Right ventricle myocardium inferior (tissue), 1 donor: ENCODE measurements at regions not wholly inside any gene's neighbourhood (a gene's known extent, or its start where the extent isn't known, plus 50 kb on each side); places are given as distances from the start of the nearest gene placed in this dataset.
"Not testable (repeated sequence)": the region's sequence is repeated elsewhere in the genome, so short reads cannot be mapped to it uniquely, and the experiment has no call there.

Experiments
- ATAC-seq: fragments of 200-7000 bp; cut with Tn5 transposase; one replicate; pipeline ENCODE4 v1.9.1; 2020; ENCODE audit warnings: mild to moderate bottlenecking, moderate library complexity
- DNase-seq: peaks from one replicate; pipeline ENCODE4 v3.0.0; 2021; ENCODE audit errors: missing footprints
- intact Hi-C: fragments of 100-400 bp; cut with DNase I; formaldehyde crosslinking; loops from one replicate; pipeline ENCODE4 v1.11.0; 2022
- donor health status: DM: no; HTN: yes; CAD: no; lungs with severe emphysema.

DNA sequence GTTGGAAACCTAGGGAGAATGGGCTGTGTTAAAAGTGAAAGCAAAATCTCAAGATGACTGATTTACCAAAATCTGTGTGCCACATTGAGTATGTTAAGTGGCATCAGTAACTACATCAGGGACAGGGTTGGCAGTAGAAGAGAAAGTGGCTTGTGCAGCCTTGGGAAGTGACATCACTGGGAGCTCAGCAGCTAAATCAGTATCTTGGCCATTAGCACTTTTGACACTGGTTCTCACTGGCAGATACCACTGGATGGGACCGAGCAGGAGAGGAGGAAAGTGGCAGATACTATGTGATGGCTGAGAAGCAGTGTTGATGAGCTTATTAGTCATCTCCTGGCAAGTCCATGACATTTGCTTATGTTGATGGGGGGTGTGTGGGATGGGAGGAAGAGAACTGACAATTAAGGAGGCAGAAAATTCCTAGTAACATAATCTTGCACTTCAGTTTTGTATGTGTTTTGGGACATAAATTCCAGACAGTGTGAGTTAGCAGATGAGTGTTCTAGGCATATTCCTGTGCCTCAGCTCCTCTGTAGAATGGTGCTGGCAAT, 322.2 kb downstream of the SOX4 start:
- ATAC-seq, result no peak
- intact Hi-C loops, result no loop called here
- DNase-seq, result no peak

DNA sequence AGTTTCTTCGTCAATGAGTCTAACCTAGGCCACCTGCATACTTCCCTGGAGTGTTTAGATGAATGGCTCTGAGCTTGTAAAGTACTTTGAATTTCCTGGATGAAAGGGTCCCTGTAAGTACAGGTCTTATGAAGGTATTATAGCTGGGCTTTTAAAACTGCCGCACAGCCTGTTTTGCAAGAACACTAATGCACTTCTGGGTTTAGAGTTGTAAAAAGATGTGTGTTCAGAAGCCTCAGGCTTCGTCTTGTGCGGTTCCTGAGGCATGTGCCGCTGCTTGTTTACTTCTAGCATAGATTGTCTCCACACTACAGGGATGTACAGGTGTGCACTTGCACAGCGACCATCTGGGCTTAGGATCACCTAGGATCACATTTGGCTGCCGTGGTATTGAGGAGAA, 324.5 kb downstream of the SOX4 start:
- DNase-seq (no peak), ATAC-seq (no peak)
- intact Hi-C loops, result no loop called here

DNA sequence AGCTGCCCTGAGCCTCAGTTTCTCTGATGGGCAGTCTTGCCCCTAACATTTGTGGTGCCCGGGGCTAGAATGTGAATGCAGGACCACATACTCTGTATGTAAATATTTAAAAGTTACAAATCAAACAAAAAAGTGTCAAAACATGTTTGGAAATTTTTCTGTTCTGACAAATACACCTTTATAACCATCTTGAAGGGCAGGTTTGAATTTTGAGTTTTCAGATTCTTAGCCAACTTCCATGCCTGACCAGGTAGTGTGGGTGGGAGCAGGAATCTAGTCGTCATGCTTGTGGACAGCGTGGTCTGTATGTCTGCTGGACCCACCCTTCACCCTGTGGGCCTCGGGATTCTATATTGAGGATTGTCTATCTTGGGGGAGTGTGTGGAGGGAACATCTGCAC, 325.1 kb downstream of the SOX4 start:
- no peak for ATAC-seq
- DNase-seq, result no peak
- intact Hi-C loops, result no loop called here

DNA sequence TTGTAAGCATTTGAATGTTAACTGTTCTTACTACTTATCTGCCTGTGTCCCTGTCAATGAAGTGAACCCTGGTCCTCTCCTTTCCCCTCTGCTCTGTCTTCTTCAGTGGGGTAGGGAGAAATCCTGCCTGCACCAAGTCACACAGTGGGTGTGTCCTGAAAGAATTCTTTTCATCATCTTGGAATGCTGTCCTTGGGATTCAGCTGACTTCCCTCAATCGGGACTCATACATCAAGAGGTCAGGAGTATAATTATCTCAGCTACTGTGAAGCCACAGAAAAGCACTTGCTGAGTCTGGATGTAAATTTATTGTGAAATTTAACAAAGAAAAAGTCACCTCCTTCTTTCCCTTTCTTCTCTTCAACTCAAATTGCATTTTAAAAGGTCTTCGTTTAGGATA, 328.5 kb downstream of the SOX4 start:
- intact Hi-C loops, result no loop called here
- ATAC-seq, result no peak
- DNase-seq, result no peak

DNA sequence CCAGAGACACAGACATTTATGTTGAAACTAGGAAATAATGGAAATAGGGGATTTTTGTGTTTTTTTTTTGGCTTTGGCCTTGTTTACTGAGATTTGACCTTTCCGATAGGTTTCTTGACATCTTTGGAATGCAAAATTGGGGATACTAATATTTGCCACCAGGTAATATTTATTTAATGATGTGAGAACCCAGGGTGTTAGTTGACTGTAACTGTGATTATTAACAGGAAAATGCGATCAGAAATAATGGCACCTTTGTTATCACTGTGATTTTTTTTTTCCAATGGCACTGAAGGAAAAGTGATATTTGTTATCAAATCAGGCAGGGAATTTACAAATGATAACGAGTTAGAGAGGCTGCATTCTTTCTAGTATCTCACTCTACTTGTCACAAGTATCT, 330.5 kb downstream of the SOX4 start:
- no peak for DNase-seq
- ATAC-seq, result no peak
- intact Hi-C loops, result no loop called here

DNA sequence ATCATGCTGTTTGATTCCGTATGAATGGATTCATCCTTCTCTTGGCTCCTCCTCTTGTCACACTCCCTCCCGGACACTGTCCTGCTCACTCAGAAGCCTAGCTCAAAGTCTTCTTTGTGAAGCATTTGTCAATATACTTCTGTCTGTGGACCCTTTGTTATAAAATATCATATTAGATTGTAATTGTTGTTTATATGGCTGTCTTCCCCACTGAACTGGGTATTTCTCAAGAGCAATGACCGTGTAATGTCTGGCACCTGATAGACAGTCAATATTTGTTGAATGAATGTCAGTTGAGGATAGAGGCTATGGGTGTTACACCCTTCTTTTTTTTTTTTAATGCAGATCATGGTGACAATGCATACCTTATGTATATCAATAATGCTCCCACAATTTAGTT, 335.3 kb downstream of the SOX4 start:
- DNase-seq (no peak), ATAC-seq (no peak)
- intact Hi-C loops, result no loop called here

DNA sequence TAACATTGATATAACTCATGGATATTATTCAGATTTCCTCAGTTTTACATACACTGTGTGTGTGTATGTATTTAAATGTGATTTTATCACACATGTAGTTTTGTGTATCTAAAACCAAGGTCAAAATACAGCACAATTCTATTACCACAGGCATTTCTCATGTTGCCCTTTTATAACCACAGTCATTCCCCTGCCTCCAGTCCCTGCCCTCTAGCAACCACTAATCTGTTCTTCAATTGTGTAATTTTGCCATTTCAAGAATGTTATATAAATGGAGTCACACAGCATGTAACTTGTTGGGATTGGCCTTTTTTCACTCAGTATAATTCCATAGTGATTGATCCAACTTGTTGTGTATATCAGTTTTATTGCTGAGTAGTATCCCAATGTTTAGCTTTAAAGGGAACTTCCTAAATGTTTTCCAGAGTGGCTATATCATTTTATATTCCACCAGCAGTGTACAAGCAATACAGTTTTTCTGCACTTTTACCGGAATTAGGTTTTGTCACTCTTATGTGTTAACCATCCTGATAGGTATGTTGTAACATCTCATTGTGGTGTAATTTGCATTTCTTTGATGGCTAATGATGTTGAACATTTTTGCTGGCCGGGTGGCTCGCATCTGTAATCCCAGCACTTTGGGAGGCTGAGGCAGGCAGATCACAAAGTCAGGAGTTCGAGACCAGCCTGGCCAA, 338.2 kb downstream of the SOX4 start:
- DNase-seq (no peak), ATAC-seq (no peak)
- intact Hi-C loops, result loop anchor here (5.0 kb wide), 1 partner anchor 334 kb away; no protein-coding TSS in a partner anchor

DNA sequence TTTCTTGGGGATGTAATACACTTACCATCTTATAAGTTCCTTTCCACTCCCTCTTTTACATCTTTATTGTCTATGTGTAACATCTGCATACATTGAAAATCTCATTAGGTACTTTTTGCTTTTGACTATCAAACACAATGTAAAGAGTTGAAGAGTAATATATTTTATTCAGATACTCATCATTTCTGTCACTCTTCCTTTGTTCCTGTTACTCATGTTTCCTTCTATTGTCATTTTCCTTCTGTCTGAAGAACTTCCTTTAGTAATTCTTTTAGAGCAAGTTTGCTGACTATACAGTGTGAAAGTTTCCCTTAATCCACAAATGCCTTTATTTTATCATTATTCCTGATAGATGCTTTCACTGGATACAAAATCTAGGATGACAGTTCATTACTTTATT, 339.8 kb downstream of the SOX4 start:
- DNase-seq (no peak), ATAC-seq (no peak)
- intact Hi-C loops, result loop anchor here (5.0 kb wide), 1 partner anchor 336 kb away; no protein-coding TSS in a partner anchor

DNA sequence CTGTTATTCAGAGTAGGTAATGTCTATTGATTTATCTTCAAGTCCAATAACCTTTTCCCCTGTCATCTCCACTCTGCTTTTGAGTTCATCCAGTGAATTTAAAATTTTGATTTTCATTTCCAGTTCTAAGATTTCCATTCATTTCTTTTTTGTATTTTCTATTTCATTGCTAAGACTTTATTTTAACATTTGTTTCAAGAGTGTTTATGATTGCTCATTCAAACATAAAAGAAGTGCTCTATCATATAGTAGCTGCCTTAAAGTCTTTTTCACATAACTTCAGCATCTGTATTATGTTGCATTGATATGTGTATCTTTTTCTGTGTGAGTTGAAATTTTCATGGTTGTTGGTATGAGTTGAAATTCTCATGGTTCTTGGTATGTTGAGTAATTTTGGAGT, 341.6 kb downstream of the SOX4 start:
- ATAC-seq (no peak), DNase-seq (no peak)
- intact Hi-C loops, result no loop called here

DNA sequence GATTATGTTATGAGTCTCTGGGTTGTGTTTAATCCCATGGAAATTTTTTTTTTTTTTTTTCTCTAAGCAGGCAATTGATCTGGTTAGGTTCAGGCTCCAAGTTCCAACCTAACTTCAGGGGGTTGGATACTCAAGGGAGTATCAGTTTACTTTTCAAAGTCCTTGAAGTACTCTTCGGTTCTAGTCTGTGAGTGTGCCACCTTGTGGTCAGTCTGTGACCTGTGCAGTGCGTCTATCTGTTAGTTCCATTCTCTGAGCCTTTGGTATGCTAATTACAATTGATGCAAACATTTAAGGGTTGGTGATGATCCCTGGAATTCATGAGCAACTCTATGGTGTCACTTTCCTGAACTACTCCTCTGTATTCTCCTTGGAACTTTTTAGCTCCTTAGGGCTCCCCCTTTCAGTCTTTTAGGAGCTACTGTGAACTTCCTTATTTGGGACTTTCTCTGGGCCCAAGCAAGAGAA, 342.0 kb downstream of the SOX4 start:
- intact Hi-C loops, result no loop called here
- no peak for ATAC-seq
- no peak for DNase-seq

DNA sequence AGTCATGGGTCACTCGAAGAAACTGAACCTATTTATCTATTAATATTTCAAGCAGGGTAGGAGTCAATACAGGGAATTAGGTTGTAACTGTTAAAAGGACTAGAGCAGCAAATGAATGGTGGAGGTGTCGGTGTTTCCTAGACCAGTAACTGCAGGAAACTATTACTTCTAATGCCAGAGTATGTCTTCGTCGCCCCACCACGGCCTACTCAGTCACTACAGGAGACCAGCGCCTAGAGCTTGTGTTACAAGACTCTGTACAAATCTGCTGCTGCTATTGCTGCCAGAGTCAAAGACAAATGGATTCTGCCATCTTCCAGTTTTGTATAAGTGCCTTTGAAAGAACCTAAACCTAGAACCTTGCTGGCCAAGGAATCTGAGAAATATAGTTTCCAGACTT, 343.9 kb downstream of the SOX4 start:
- ATAC-seq, result no peak
- no peak for DNase-seq
- intact Hi-C loops, result no loop called here

DNA sequence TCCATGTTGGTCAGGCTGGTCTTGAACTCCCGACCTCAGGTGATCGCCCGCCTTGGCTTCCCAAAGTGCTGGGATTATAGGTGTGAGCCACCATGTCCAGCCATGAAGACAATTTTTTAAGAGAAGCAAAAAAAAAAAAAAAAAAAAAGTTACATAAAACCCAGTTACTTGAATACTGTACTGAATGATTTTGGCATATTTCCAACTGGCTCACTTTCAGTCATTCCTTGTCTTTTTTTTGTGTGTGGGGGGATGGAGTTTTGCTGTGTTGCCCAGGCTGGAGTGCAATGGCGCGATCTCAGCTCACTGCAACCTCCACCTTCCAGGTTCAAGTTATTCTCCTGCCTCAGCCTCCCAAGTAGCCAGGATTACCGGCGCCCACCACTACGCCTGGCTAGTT, 345.5 kb downstream of the SOX4 start:
- DNase-seq, intact Hi-C loops, ATAC-seq: not testable (repeated sequence)

DNA sequence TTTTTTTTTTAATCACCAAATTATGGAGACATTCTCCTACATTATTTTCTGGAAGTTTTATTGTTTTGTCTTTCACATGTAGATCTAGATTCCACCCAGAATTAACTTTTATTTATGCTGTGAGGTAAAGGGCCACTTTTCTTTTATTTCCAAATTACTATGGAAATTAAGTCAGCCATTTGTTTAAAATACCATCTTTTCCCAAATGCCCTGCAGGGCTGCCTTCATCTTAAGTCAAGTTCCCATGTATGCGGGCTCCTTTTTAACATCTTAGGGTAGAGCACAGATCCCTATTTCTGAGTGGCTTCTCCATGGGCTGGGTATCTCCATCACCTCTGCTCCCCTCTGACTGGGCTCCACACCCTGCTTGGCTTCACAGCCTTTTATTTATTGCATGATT, 348.4 kb downstream of the SOX4 start:
- DNase-seq, result no peak
- intact Hi-C loops, result no loop called here
- no peak for ATAC-seq

DNA sequence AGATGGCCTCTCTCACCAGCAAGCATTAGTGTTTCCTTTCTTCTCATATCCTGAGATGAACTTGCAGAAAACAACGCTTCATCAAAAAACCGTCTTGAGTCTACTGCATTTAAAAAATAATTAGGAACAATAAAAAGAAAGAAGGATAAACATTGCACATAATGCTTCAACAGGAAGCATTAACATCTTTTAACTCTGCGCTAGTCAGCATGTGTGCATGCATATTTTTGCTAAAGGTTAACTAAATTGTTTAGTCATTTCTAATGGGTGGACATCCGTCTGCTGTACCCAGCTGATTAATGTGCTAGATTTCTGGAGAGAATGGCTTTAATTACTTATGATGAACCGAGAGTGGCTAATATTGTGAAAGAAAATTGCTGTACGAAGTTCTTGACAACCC, 349.3 kb downstream of the SOX4 start:
- DNase-seq (no peak), ATAC-seq (no peak)
- intact Hi-C loops, result no loop called here

DNA sequence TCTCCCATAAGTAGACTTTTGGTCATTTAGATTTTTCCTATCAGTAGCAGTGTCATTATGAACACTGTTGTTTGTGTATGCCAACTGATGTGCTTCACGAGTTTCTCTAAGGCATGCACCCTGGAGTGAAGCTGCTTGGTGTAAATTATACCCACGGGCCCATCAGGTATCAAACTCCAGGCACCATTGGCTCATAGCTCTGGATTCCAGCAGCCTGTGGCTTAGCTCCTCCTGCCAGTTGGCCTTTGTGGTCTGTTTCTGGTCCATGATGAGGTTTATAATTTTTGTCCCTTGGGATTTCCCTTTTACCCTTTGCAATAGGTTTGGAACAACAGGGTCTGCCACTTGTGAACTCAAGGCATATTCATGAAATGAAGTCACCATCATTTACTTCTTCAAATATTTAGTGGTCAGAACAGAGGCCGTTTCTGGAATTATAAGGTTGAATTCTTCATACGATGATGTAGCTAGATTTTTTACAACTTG, 350.5 kb downstream of the PRL start:
- ATAC-seq (no peak), DNase-seq (no peak)
- intact Hi-C loops, result no loop called here

DNA sequence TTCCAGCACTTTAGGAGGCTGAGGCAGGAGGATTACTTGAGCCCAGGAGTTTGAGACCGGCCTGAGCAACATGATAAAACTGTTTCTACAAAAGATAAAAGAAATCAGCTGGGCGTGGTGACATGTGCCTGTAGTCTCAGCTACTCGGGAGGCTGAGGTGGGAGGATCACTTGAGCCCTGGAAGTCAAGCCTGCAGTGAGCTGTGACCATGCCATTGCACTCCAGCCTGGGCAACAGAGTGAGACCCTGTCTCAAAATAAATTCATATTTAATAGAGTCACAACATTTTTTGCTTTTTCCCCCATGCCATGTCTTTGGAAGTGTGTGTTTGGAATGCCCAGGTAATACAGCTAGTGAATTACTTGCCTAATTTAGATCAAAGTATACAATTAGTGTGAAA, 349.6 kb downstream of the PRL start:
- intact Hi-C loops, DNase-seq, ATAC-seq: not testable (repeated sequence)

DNA sequence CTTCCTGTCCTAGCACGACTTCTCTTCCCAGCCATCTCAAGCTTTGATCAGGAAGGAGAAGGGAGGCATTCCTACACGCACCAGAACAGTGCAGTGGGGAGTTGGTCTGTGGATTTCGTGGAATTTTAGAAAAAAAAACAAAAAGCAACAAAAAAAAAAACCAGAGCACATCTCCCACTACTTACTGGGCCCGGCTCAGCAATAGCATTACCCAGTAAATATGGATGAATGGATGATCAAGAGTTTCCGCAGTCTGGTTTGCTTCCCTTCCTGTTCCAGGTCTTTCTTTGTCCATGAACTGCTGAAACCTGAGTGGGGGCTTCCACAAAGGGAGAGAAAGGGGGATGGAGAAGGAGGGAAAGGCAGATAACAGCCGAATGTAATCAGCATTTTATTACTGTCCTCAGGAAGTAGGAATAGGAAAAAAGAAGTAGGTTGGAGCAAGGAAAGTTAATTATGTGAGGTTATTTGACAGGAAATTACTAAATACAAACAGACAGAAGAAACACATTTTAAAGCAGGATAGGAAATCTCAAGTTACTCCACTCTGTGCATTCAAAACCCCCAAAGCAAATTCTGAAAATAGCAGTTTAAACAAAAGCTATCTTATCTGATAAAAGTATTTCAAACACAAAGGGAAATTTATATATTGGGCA, 349.0 kb downstream of the PRL start:
- intact Hi-C loops, result no loop called here
- ATAC-seq (no peak), DNase-seq (no peak)

DNA sequence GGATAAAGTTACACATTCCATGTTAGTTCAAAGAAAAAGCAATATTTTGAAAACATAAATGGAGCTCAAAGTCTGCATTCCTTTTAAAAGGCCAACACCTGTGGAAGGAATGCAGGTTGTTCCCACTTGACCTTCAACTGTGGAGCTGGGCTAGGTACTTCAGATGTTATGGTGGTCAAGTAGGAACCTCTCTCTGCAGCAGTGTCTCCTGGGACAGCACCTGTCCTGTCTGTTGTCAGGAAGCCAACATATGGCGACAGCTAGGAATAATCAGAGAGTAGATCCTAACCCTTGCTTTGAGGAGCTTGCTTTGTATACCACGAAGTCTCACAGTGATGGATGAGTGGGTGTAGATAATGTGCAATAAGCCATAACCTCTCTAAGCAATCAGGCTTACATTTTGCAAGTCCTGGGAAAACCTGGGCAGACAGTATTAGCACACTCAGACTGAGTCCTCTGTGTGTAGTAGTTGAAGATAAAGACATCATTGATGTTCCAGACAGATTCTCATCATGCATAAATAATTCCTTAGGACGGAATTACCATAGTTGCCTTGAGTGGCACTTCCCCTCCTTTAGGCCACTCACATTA, 347.5 kb downstream of the PRL start:
- DNase-seq (no peak), ATAC-seq (no peak)
- intact Hi-C loops, result no loop called here

DNA sequence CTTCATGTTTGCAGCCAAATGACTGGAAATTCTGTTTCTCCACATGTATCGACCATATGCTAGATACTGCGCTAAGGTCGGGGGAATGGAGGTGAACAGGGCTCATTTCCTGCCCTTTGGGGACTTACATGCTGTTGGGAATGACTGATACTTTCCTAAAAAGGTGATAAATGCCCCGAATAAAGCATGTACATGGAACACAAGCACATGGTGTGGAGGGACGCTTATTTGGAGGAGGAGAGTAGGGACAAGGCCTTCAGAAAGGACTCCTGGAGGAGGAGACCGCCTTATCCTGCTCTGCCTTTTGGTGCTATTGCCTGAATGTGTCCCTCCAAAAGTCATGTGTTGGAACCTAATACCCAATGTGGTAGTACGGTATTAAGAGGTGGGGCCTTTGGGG, 344.5 kb downstream of the PRL start:
- intact Hi-C loops, result no loop called here
- DNase-seq (no peak), ATAC-seq (no peak)
